ENCODE measurements at regions not wholly inside any gene's neighbourhood (a gene's known extent, or its start where the extent isn't known, plus 50 kb on each side); places are given as distances from the start of the nearest gene placed in this dataset. TPM values are rescaled to one million over a fixed set of nuclear protein-coding genes. Genes with fewer than 3 reads are reported as not detected.

Small RNAs in the stretch of these regions (small RNA-seq; reads per million reads assigned to genes)
- not detected for gene RF00017

Data from skeletal muscle tissue (tissue), 1 donor.